GM18502 (cell line): ENCODE measurements at regions not wholly inside any gene's neighbourhood (a gene's known extent, or its start where the extent isn't known, plus 50 kb on each side); places are given as distances from the start of the nearest gene placed in this dataset.

Experiments
- ATAC-seq: cut with Tn5 transposase; IDR thresholded peaks from one replicate; pipeline ENCODE4 v1.9.1; 2021; ENCODE audit warnings: mild to moderate bottlenecking; ENCODE audit not compliant: unreplicated experiment, poor library complexity

DNA sequence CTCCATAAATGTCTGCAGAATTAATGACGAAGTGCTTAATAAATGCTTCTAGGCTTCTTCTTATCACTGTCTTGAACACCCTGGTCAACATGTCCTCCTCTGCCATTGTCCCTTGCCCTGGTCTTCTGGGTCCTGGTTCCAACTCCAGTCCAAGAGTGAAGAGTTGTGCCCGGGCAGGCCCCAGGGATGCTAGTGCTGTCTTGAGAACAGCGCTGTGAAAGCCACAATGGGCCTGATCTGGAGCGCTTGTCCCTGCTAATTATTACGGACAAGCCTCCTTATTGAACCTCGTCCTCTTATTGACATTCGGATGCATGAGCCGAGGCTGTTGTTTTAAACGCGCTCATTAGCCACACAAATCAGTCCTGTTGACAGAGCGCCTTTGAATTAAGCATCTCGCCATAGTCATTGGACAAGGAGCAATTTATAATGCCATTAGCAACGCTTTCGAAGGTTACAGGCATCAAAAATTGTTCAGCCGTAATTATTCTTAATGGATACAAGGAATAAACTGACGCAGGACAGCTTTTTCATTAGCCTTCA lies 211.6 kb upstream of the POU3F1 start:
- no peak for ATAC-seq

DNA sequence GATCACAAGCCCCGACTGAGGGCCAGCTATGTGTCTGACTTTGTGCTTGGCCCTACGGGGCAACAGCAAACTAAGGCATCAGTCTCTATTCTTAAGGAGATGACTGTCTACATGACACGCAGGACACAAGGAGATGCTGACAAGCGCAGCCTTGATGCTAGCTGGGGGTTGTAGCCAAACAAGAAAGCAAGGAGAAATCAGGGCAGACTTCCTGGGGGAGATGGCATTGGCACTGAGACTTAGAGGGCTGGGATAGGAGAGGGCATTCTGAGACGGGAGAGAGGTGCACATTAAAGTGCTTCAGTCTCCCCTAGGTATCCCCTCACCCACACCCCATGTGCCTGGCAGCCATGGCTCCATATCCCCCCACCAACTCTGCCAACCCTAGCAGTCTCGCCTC lies 210.8 kb upstream of the POU3F1 start:
- no peak for ATAC-seq

DNA sequence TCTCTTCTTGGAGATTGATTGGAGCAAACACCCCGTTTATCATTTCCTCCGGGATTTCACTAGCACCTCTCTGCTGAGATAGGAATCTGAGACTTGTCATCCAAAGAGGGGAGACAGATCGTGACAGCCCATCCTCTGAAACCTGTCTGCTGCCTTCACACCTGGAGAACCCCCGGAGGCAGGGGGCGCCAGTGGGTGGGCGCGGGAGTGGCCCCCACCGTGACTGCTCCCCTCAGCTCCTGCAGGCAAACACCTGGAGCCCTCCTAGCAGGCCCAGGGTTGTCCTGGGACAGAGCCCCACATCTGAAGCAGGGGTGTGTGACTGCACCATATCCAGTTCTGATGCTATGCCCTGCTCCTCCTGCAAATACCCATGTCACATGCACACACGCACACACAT lies 209.5 kb upstream of the POU3F1 start:
- no peak for ATAC-seq

DNA sequence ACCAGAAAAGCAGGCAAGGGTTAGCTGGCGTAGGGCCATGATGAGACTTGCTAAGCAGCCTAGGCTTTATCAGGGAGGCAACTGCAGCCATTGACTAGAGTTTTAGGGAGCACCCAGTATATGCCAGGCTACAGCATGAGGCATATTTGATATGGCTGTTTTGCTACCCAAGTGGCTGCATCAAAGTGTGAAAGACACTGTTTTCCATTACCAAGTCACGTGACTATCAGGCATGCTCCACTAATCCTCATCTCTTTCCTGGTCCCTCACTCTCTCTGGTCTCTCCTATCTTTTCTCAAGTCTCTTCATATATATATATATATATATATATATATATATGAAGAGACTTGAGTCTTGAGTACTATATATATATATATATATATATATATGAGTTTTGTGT lies 206.7 kb upstream of the POU3F1 start:
- no peak for ATAC-seq

DNA sequence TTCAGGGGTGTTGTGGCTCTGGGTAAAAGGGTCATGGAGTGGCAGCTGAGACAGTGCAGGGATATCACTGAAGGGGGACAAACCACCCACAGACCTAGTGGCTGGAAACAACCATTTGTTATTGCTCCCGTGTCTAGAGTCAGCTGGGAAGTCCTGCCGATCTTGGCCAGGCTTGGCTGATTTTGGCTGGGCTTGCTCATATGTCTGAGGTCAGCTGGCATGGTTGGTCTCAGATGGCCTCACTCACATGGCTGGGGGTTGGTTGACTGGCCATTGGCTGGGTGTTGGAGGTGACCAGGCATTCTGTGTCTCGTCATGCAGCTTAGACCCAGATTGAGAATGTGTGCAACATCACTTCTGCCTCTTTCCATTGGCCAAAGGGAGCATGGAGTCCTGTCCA lies 203.8 kb upstream of the POU3F1 start:
- ATAC-seq = no peak

DNA sequence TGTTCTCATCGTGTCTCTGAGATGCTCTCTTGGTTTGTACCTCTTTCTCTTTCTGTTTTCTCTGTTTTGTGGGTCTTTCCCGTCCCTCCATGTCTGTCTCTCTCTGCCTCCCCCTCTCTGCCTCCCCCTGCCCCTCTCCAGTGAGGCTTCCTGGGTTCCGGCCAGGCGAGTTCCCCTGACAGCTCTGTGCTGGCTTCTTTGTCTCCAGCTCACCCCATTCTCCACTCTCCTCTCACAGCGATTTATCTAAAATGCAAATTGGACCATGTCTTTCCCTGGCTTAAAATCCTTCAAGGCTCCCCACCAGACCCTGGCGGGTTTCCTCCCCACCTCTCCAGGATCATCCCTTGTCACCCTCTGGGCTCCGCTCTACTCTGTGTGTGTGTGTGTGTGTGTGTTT lies 202.4 kb upstream of the POU3F1 start:
- ATAC-seq = no peak

DNA sequence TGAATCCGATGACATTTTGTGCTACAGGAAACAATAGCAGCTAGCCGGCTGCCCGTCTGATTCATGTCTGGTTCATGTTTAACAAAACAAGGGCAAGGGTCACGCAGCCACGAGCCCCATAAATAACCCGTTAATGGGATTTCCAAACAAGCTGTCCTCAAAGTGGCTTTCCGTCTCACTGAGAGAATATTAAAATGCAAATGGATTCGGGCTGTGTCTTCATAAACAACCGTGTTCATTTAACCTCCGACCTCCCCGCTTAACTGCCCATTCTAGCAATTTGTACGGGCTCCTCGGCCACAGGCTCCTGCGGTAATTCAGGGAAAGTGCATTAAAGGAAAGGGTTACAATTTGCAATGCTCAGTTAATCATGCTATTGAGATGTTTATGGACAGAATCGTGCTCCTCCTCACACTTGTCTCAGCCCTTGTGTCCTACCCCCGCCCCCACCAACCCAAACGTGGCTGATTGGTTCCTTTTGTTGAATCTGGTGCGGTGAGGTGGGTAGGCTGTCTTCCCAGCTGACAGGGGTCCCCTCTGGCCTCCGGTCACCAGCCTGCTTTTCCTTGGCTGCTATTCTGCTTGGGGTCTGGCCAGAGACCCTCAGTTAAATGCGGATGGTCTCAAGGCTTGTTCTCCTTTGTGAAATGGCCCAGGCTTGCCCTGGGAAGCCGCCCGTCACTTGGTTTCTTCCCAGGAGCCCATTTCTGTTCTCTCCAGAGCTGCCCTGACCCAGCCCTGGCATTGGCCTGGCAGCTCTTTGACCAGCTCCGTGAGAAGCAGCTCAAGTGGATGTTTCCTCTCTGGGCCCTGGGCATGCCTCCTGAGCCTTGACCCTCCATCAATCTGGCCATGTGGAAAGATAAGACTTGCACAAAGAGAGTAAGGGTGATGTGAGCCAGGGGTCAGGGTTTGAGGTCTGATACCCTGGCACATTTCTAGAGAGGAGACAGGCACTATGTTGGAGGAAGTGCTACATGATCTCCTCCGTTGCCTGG lies 200.7 kb upstream of the POU3F1 start:
- ATAC-seq = no peak

DNA sequence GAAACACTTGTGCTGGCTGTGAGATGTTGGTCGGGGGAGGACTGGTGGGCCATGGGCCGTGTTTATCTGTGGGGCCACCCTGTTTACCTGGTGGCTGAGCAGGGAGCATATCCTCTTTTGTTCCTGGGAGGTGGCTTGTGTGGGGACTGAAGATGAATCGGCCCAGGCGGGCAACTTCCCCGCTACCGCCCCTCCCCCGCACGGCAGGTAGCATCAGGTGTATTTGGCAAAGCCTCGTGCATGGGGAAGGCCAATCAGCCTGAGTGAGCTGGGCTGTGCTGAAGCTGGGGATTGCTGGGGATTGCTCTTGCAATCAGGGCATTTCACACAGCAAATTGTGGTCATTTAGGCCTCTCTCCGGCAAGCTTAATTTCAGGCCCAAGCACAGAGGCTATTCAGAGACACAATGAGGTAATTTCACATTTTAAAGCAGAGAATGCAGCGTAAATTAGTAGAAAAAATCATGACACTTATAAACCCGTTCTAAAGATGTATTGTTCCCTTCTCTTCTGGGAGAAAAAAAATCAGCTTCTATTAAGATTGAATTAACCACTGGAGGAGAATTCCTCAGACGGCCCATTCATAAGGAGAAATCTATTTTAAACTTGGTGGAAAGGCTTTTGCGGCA lies 197.7 kb upstream of the POU3F1 start:
- no peak for ATAC-seq

DNA sequence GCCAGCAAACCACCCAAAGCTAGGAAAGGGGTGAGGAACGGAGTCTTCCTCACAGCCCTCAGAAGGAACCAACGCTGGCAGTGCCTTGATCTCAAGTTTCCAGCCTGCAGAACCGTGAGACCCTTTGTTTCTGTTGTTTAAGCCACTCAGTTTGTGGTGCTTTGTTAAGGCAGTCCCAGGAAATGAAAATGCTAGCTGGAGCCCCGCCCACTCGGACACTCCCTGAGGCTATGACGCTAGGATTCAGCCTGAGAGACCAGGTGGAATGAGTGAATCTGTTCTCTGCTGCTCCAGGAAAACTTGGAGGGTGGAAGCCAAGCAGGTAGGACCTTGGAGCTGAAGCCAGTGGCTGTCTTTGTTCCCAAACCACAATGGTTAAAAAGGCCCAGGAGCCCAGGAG lies 196.5 kb upstream of the POU3F1 start:
- ATAC-seq = no peak

DNA sequence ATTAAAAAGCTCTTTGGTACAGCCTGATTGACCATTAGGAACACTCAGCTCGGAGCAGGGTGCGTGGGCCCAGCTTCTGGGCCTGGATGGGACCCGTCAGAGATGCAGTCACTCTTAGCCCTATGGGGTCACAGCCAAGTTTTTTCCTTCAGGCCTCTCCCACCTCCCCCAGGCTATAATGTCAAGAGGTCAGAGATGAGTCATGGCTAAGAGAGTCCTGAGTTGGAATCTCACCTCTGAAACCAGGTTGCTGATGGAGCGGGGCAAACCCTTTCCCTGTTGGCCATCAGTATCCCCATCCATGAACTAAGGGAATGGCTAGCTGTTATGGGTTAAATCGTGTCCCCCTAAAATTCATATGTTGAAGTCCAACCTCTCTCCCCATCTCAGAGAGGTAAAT lies 195.9 kb upstream of the POU3F1 start:
- no peak for ATAC-seq

DNA sequence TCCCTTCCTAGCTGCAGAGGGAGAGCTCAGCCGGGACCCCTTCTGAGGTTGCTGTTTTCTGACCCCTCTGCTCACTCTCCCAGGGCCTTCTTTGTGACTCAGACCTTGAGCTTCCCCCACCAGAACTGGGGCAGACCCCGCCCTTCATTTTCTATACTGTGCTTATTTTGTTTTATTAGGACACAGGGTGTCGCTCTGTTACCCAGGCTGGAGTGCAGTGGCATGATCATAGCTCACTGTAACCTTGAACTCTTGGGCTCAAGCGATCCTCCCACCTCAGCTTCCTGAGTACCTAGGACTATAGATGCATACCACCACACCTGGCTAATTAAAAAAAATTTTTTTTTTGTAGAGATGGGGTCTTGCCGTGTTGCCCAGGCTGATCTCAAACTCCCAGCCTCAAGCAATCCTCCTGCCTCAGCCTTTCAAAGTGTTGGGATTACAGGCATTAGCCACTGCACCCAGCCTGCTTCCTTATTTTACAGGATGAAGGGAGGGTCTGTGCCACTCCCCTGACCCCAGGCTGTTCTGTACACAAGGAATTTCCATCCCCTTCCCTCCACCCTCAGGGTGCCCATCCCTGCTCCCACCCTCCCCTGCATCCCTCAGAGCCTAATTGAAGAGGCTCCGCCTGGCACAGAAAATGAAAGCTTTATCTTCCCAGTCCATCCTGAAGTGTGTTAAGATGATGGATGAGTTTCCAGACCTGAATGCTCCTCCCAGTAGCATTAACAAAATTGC lies 195.2 kb upstream of the POU3F1 start:
- no peak for ATAC-seq

DNA sequence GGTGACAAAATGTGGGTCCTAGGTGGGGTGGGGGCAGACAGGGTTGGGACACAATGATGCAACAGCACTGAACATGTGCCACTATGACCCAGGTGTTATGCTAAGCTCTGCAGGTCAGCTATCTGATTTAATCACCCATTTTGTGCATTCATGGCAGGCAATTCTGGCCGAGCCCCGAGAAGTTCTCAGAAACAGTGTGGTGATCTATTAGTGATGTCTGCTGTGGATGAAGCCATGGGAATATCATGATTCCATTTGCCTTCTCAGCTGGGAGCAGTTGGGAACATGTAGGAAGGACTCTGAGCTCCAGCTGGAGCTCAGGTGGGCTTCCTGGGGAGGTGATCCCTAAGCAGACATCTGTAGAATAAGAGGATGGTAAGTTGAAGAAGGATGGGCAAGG lies 194.0 kb upstream of the POU3F1 start:
- ATAC-seq = no peak

DNA sequence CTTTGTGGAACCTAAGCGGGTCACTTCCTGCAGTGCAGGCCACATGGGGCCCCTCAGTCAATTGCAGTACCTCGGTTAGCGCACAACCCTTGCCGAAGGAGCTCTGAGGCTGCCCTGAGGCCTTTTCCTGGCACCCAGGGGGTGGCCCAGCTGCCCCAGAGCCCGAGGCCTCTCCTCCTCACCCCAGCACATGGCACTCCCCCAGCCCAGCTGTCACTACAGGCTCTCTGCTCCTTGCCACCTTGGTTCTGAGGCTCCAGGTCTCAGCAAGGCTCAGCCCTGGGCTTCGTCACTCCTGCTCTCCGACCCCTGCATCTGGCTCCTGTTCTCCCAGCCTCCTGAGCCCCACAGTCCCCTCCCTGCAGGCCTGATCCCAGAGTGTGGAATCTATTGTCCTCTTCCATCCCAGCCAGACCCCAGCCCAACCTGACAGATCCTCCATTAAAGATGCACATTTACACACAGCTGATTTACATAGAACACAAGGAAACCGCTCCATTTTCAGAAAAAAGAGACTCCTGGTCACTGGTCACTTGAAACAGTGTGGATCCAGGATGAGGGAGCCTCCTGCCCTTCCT lies 192.8 kb upstream of the POU3F1 start:
- ATAC-seq = no peak

DNA sequence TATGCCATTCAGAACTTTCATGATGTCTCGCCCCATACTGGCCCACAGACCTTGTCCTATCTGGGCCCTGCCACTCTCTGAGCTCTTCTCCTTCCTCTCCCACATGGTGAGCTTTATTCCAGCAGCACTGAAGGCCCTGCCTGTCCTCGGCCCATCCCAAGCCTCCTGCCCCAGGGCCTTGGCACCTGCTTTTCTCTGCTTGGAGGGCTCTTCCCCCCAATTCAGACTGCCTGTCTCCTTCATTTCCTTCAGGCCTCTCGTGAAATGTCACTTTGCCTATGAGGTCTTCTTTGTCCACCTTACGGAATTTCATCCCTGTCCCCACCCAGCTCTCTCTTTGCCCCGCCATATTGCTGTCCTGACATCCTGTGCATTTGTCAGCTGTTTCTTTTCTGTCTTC lies 191.7 kb upstream of the POU3F1 start:
- ATAC-seq = no peak

DNA sequence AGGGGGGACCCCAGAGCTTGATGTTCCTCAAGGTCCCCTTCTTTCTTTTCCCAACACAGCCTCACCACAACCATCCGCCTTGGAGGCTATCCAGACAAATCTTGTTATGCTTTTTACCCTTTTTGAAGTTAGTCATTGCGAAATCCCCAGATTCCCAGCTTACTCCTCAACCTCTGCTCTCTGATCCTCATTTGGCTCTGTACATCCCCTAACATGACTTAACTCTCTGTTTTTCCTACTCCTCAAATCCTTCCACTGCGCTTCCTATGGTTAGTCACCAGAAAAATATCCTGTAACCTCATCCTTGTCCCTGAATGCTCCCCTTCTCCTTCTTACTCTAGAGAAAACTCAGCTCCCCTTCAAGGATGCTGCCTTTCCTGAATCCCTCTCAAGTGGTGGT lies 189.1 kb upstream of the POU3F1 start:
- no peak for ATAC-seq

DNA sequence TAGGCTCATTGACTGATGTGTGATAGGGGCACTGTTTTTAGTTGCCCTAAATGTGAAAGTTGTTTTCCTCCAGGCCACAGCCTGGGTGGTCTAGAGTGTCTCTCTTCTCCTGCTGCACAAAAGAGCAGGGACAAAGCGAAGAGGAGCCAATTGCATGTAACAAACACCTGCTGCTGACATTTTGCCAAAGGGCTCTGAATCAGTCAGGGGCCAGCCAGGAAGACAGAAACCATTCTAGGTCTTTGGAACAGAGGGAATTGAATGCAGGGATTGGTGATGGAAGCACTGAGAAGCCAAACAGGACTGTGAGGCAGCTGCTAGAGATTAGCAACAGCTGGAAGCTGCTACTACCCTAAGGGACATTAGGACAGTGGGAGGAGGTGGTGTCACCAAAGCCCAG lies 185.3 kb upstream of the POU3F1 start:
- ATAC-seq = no peak

DNA sequence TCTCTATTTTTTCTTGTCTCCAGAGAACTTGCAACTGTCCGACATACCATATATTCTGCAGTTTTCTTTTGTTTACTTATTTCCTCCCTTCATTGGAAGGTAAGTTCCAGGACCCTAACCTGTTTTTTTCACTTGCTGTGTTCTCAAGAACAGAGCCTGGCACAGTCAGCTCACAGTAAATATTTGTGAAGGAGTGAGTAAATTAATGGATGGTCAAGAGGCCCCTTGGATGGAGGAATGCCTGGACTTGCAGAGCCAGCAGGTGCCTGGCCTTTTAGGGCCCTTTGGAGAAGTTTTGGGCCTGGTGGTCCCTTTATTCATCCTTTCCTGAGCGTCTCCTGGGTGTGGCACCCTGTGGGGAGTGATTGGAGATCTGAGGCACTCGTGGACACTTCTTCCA lies 182.1 kb upstream of the POU3F1 start:
- no peak for ATAC-seq

DNA sequence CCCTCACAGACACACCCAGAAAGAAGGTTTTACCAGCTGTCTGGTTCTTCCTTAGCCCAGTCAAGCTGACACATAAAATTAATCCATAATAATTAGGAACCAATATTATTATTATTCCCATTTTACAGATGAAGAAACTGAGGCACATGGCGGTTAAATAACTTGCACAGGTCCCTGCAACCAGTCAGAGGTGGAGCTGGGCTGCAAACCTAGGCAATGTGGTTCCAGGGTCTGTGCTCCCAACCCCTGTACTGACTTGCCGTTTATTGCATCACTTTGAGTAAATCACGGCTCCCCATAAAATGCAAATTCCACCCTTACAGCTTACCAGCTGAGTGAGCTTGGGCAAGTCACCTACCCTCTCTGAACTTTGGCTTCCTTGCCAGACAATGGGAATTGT lies 179.2 kb upstream of the POU3F1 start:
- no peak for ATAC-seq

DNA sequence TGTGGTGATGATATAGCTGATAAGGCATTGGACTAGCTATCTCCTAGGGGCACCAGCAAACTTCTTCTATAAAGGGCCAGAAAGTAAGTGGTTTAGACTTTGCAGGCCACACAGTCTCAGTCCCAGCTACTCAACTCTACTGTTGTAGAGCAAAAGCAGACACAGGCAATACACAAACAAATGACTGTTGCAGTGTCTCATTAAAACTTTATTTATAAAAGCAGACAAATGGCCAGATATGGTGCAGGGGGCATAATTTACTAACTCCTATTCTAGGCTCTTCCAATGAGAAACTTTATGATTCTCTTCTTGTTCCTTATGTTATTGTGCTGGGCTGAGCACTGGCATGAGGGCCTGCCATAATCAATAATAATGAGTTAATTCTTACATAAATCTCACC lies 176.8 kb upstream of the POU3F1 start:
- no peak for ATAC-seq

DNA sequence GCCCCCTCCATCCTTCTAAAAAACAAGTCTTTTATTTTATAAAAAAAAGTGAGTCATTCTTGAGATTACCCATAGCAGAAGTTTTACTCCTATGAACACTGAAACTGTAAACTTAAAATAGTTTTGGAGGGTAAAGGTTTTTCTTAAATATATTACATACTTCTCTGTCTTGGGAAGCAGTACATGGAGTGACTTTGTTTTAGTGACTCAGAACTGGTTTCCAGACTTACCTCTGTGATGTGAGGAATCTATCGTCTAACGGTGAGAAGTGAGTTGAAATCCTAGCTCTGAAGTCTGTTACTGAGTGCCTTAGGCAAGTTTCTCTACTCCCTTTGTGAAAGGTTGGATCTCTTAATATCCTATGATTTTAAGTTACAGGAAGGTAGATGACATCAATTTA lies 176.3 kb upstream of the POU3F1 start:
- no peak for ATAC-seq
